Right forelimb (tissue), 1 donor: ENCODE measurements at regions not wholly inside any gene's neighbourhood (a gene's known extent, or its start where the extent isn't known, plus 50 kb on each side); places are given as distances from the start of the nearest gene placed in this dataset.

ENCODE experiments used
- DNase-seq: peaks from one replicate; pipeline ENCODE4 v3.0.0-alpha.2; 2018

DNA sequence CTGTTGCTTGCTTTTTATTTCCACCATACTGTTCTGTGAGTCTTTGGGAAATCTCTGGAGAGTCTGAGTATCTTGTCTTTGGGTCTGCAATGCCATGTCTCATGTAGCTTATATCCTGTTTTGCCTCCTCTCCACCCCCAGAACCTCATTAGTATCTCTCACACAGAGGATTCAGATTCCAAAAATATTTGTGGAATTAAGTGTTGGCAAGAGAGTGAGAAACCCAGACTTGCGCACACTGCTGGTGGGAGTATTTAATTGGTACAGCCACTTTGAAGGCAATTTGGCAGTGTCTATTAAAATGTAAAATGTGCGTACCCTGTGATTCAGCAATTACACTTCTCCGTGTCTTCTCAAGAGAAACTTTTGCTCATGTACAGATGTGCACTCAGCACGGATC is 68.6 kb downstream of the ZNF621 start:
- DNase-seq = no peak

DNA sequence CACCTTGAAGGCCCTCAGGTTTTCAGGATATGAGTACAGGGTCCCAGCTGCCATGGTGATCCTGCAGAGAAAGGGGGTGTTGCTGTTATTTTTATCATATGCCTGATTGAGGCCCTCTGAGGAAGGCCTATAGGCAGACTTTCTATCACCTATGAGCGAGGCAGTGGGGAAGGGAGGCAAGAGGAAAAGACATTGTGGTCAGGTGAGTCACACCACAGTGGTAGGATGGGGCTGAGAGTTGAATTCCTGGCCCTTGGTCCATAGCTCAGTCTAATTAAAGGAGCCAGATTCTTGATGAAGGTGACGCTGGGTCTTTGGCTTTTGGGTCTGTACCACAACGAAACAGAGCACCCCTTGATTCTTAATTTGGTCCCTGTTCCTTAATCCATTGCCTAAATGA is 72.7 kb downstream of the ZNF621 start:
- no peak for DNase-seq

DNA sequence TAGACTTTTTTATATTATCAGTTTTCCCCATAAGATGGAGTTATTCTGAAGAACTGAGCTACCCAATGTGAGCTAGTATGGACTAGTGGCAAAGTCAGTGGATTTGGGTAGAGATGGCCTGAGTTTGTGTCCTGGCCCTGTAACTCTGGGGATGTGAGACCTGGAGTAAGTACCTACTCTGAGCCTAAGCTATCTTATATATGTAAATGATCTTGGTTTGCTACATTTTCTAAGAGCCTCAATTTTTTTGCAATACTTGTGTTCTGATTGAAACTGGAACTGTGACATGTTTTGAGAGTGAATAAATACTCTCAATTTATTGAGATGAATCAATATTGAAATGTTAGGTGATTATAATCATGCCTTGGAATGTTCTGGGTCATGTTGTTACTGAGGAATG is 73.6 kb downstream of the ZNF621 start:
- no peak for DNase-seq

DNA sequence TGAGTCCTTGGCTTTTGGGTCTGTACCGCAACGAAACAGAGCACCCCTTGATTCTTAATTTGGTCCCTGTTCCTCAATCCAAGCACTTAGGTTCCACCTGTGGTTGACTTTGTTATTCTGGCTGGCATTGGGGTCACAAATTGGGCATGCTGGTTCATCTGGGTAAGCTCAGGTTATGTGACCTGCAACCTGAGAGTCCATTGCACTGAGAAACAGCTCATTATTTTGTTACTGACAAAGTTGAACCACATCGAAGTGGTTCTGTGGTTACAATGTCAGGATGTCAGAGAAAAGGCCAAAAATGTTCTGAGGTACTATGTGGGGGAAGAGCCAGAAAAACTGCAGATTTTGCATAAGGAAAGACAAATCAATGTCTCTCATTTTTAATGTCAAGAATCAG is 74.2 kb downstream of the ZNF621 start:
- no peak for DNase-seq

DNA sequence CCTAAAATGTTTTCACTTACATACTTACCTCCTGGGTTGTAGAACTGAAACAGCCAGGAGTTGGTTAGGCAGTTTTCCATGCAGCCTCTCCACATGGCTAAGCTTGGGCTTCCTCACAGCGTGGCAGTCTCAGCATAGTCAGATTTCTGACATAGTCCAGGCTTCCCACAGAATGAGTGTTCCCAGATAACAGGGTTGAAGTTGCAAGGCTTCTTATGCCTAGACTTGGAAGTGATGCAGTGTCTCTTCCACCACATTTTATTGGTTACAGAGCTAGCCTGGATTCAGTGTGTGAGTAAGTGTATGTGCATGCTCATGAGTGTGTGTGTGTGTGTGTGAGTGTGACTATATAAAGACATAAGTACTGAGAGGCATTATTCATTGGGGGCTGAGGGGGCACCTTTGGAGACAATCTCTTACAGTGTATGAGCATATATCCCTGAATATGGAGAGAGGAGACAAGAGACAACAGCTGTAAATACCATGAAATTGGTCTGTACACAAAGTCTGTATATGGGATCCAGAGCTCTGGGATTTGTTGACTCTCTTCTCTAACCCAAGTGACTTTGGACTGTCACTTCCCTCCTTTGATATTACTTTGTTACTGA is 78.1 kb downstream of the ZNF621 start:
- DNase-seq = no peak

DNA sequence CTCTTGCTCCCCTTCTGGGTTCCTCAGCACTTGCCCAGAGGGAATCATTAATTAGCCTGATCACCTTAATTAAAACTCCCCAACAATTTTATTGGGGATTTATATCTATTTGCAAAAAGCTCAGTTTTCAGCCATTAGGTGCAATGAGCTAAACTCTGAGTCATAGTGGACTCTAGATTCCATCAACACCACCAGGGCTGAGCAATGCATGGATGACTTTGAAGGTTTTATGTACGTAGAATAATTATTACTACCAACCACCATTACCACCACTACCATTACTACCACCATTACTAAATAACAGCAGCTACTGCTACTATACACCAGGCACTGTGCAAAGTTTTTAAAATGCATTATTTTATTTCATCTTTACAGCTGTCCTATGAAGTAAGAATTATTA is 81.2 kb downstream of the ZNF621 start:
- no peak for DNase-seq

DNA sequence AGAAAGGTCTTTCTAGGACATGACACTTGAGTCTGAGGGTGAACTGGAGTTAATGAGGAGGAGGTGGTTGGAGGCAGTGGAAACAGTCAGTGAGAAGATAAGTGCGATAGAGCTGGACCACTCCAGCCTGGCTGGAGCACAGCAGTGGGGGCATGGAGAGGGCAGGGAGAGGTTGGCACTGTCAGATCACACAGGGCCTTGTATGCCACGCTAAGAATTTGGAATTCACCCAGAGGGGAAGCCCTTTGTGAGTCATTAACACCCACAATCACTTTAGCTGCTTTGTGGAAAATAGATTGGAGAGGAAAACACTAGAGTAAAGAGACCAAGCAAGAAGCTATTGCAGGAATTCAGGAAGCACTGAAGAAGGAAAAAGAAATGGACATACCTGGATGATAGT is 83.3 kb downstream of the ZNF621 start:
- no peak for DNase-seq

DNA sequence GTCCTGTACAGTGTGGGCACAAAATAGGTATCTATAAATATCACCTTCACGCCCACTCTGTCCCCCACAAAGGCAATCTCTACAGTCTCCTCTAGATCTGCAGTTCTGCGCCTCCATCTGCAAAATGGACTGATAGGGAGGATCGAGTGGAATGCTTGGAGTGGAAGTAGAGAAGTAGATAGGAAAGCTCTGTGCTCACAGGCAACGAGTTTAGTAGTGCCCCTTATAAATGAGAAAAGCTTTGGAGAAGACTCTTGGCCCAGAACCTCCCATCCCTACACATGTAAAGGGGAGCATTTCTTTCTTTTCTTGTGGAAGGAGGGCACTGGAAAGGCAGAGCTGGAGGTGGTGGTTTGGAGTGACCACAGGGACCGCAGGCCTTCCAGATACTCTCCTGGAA is 88.5 kb downstream of the ZNF621 start:
- no peak for DNase-seq

DNA sequence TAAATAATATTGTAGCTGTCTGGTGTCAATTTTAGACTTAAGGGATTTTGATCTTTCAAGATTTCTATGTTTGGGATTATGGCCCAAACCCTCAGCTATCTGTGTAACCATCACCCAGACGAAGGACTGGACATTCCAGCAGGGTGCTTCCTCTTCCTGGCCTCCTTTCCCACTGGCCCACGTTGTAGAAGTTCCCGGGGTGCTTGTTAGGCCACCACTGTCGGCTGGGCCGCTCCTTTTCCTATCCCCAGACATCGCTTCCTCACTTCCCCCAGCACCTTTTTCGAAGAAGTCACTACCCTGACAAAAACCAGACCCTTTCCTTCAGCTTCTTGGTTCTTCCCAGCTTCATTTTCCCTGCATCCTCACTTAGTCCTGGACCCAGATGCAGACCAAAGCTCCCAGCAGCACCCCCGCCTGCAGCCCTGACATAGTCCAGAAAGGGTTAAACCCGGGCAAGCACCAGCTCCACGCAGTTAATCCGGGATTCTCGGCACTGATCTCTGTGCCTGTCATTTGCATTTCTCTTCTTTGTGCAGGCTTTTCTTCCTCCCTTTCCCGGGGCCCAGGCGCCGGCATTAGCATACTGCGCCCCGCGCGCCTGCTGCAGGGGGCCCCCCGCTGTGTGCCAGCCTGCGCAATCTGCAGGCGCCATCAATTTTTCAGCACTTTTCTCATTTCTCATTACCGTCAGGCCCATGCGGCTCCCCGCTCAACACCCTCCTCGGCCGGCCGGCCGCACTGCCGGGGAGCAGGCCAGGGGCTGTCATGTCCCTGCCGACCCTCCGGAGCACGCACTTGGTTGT is 90.6 kb downstream of the ZNF621 start:
- peak; percentile 48 for DNase-seq

DNA sequence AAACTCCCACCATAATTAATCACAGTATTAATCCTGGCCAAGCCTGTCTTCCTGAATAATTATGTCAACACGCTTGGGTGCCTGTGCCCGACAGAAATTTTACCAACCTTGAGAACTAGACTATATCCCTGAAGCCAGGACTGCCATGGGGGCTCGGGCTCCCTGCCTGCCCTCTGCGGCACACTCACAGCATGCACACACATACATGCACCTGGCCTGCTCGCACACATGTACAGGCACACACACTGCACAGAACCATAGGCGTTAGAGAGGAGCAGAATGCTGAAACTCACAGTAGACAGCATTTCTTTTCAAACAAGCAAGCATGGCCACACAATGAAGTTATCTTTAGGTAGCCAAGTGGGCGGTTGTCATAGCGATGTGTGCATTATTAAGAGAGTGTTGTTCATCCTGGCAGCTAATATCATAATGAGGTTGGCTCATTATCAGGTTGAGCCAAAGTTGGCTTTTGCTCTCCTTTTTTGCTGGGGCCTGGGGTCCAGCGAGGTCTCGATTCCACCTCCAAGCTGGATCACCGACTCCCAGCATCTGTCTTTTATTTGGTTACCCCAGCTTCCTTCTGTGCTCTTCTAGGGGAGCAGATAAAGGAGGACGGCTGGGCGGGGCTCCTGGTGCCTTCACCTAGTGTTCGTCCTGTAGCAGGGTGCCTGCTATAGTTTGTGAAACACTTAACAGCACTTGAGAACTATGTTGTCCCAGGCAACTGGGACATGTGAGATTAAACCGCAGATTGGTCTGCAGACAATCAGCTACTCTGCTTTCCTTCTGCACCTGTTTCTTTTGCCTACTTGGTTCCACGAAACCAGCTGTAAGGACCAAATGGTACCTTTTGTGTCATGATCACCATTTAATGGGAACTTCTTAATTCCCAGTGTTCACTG is 91.4 kb downstream of the ZNF621 start:
- DNase-seq = no peak

DNA sequence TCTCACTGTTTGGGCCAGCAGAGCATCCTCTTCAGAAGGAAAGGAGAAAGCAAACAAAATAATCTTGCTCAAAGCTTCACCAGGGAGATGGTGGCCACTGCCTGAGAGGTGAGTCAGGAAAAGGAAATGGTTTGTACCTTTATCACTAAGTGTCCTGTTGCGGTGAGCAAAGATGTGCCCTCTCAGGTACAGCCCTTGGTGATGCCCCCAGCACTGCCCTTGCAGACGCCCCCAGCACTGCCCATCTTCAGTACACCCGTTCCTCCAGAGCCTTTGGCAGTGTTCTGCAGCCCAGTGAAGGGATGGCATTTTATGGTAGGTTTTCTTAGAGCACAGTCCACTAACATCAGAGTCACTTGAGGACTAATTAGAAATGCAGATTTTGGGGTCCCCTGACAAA is 92.3 kb downstream of the ZNF621 start:
- DNase-seq = no peak

DNA sequence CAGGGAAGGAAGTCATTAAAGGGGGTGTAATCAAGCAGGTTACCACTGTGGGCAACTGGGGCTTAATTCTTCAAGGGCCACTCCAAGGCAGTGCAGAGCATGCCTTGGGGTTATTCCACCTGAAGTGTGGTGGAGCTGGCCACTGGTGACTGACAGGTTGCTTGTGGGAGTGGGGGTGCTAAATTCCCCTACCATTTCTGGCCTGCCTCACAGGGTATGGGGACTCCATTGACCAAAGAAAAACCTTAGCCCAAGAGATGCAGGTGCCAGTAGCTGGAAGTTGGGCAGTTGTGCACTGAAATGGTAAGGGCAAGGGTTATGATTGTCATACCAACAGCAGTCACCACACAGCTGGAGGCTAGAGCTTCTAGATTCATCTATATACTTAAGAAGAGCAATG is 93.4 kb downstream of the ZNF621 start:
- no peak for DNase-seq

DNA sequence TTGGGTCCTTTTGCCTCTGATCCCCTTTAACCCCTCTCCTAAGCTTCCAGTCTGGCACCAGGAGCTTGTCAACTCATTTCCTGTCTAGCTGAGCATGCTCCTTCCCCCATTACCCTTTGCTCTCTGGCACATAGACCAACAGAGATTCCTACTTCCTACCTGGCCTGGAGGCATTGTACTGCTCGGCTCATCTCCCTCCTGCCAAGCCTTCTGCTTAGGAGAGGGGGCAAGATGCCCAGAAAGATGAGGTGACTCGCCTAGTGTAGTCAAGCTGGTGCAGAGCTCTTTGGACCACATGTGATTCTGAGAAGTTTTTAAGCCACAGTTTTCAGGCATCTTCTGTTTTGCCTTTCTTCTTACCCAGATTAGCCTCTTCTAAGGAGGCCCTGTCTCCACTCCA is 95.4 kb downstream of the ZNF621 start:
- no peak for DNase-seq

DNA sequence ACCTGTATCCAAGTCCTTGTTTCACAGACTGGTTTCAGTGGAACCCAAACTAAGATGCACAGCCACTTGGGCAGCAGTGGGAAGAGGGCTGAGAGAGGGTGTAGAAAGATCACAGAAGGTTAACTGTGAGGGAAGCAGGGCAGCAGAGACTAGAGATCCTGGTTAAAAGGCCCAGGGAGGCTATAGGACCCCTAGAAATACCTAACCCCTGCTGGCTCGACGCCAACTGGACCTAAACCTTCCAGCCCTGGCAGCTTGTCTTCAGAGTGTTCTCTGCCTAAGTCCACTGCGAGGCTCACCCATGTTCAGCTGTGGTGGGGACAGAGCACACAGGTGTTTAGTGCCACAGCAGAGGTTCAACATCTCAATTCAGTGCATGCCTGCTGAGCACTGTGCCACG is 96.5 kb downstream of the ZNF621 start:
- DNase-seq = no peak

DNA sequence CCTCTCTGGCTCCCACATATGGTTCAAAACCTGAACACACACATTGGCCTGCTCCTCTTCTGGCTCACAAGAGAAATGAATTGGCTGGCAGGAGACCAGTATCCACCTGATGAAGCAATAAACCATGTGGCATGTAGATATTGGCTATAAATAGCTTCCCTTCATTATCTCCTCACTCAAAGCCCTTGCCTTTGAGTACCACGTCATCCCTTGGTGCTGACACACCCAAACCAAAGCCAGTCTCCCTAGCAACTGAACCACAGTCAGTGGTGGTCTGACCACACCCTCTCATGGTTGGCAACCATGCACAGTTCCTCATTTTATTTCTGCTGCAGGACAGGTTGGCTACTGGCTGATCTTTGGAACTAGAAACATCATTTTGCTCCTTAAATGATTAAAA is 98.8 kb downstream of the ZNF621 start:
- DNase-seq = no peak

DNA sequence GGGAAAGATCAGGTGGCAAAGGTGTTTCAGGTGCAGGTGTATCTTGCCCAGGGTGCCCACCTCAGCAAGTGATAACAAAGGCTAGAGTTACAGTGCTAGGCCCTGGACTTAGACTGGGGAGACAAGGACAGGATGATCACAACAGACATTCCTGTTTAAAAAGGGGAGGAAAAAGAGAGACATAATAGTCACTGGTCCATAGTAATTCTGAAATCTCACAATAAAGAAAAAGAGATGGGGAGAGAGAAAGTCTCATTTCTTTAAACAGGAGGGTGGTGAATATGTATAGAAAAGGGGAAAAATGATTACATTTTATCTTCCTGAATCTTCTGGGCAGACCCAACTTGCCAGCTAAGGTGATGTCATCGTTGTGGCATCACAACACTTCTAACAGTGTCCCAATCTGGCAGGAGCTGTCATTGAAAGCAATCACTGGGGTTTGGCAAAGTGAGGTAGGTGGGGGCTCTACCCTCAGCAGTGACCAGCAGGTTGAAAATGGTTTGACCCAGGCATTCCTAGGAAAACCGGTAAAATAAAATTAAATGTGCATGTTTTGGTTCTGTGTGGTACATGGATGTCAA is 99.5 kb downstream of the ZNF621 start:
- DNase-seq = no peak

DNA sequence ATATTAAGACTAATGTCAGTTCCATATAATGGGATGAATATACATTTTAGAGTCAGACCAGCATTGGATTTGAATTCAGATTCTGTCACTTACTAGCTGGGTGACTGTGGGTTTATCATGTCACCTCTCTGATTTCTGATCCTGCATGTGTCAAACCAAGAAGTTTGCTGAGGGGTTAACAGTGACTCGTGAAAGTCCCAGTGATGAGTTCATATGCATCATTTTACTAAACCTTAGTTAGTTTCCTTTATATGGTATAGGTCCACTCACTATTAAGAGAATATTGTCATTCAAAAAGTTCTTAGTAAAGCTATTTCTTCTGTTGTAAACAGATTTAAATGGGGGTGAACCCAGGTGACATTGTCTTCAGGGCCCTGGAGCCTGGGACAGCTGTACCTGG is 102.3 kb downstream of the ZNF621 start:
- DNase-seq = no peak

DNA sequence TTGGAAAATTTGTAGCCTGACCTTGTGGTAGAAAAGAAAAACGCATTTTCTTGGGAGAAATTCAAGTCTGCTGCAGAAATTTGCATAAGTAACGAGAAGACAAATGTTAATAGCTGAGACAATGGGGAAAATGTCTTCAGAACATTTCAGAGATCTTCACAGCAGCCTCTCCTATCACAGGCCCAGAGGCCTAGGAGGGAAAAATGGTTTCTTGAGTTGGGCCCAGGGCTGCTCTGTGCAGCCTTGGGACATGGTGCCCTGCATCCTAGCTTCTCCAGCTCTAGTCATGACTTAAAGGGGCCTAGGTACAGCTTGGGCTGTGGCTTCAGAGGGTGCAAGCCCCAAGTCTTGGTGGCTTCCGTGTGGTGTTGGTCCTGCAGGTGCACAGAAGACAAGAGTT is 104.2 kb downstream of the ZNF621 start:
- DNase-seq = no peak

DNA sequence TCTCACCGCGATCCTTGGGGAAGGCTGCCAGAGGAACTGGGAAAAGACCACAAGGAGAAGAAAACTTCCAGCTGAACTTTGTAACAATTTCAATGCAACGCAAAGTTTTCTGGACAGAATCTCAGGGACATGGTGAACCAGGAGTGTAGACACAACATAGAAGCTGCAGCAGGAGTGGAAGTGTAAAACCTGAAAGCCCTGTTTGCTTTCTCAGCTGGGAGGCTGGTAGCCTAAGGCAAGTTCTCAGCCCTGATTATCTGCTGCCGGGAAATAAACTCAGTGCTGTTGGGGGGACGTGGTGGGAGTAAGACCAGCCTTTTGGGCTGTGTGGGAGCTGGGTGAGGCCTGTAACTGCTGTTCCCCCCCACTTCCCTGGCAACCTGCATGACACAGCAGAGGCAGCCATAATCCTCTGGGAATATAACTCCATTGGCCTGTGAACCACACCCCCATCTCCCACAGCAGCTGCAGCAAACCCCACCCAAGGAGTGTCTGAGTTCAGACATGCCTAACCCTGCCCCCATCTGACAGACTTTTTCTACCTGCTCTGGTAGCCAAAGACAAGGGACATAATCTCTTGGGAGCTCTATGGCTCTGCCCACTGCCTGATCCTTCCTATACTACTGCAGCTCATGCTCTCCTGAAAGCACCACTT is 106.7 kb downstream of the ZNF621 start:
- DNase-seq = no peak

DNA sequence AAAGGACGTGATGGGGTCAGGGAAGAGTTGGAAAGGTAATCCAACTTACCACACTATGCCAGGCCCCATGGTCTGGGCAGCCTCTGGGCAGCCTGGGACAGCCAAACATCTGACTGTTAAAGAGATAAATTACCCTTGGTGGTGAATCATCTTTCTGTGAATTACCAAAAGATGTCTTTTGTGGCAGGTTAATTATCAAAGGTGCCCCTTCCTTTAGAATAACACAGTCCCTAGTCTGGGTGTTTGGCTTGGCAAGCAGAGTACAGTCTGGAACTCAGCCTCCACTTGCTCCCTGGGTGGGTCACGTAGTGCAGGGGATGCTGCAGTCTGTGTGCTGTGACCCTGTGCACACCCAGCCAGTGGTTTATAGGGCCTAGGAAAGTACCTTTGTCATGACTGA is 113.1 kb downstream of the ZNF621 start:
- DNase-seq = no peak

DNA sequence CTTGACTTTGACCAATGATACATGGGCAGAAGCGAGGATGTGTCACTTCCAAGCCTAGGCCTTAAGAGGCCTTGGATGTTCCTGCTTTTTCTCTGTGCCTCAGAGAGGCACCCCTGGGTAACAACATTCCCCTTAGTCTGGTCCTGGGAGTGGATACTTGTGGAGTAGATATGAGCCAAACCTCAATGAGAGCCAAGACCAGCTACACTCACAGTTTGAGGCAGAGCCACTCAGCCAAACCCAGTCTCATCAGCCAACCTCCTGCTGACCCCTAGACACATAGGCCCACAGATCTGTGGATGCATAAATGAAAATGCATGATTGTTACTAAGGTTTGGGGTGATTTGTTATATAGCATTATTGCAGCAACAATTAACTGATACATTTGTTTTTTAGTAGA is 114.2 kb downstream of the ZNF621 start:
- no peak for DNase-seq

DNA sequence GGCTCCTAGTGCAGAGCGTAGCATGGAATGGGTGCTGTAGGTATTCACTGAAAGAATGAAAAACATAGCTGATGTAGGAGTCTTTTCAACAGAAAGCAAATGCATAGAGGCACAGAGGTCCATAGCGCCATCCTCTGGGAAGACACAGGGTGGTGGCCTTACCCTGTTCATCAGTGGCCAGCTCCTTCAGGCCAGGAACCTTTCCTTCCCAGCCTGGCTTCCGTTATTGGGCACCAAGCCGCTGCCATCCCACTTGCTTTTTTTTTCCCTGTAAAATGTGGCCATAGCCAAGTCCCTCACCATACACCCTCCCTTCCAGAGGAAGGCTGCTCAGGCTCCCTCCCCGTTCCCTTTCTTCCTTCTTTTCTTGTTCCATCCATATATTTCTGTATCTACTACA is 118.1 kb downstream of the ZNF621 start:
- DNase-seq = no peak

DNA sequence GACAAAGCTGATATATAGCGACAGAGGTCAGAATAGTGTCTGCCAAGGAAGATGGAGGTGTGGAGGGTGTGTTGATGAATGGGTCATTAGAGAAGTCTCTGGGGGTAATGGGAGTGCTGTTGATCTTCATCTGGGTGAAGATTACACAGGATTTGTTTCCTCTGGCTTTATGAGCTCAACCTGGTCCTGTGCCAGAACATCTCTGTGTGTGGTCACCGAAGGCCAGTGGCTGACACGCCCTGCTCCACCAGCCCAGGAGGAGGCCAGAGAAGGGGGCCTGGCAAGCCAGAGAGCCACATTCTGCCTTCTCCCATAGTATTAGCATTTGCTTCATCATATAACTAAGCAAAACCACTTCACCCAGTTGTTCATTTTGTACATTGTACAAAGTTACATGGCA is 121.1 kb downstream of the ZNF621 start:
- DNase-seq = peak; percentile 58
